Psoas muscle (tissue), 7 donors: ENCODE measurements at regions not wholly inside any gene's neighbourhood (a gene's known extent, or its start where the extent isn't known, plus 50 kb on each side); places are given as distances from the start of the nearest gene placed in this dataset.

ENCODE experiments used
- ATAC-seq, 4 donors: fragments of 200-7000 bp; cut with Tn5 transposase; one replicate each; pipeline ENCODE4 v1.9.1; 2020; ENCODE audit warnings: moderate library complexity in 3 of 4, mild to moderate bottlenecking in 2 of 4
- DNase-seq, 2 donors: peaks; one replicate each; pipeline ENCODE4 v3.0.0-alpha.2; 2020
- H3K27ac ChIP-seq: fragments of 200-600 bp; one replicate; pipeline ENCODE4 v1.8.0; 2022
- H3K27me3 ChIP-seq, 3 donors: fragments of 200-600 bp in 1 of 3; one replicate each; pipeline versions ENCODE4 v1.6.1 to v1.8.0; 2013 to 2022; ENCODE audit warnings: low read length in 2 of 3, mild to moderate bottlenecking in 2 of 3, moderate library complexity in 1 of 3; ENCODE audit not compliant: insufficient read depth in 3 of 3
- H3K36me3 ChIP-seq, 2 donors: fragments of 200-600 bp in 1 of 2; one replicate each; pipeline versions ENCODE4 v1.6.1 to v1.8.0; 2013 to 2022; ENCODE audit warnings: low read depth in 1 of 2, mild to moderate bottlenecking in 1 of 2, moderate library complexity in 1 of 2; ENCODE audit not compliant: insufficient read depth in 1 of 2
- H3K4me1 ChIP-seq: fragments of 200-600 bp; one replicate; pipeline ENCODE4 v1.8.0; 2022
- H3K4me3 ChIP-seq: fragments of 200-600 bp; one replicate; pipeline ENCODE4 v1.8.0; 2022; ENCODE audit warnings: mild to moderate bottlenecking
- H3K9me3 ChIP-seq: fragments of 200-600 bp; one replicate; pipeline ENCODE4 v1.8.0; 2022
- WGBS, 3 donors: extraction: QIAGEN DNeasy Blood & Tissue Kit; methylation state at CpG; one replicate each; pipeline versions ENCODE4 v1.1.6 to v1.1.7; 2013; 5-methylcytosine and 5-hydroxymethylcytosine counted together
- intact Hi-C, 2 donors: fragments of 100-400 bp; cut with DNase I; formaldehyde crosslinking; loops; one replicate each; pipeline versions ENCODE4 v1.11.0 to v1.14.2; 2022
- TF ChIP-seq, protein P1 (sequence below): fragments of 200-600 bp; IDR thresholded peaks from one replicate; pipeline ENCODE4 v1.8.0; 2022; ENCODE audit warnings: antibody characterized with exemption
- donor health status: healthy with polysubstance abuse.
- donor health status: DM: no; HTN: no; CAD: no; lungs with moderate emphysema.
- donor health status: Bipolar disorder and iron deficiency.
- donor health status: healthy.
- donor health status: DM: yes; HTN: yes; CAD: no.
- donor health status: DM: no; HTN: no; CAD: no.
- donor health status: DM: yes; HTN: yes; CAD: no.

DNA sequence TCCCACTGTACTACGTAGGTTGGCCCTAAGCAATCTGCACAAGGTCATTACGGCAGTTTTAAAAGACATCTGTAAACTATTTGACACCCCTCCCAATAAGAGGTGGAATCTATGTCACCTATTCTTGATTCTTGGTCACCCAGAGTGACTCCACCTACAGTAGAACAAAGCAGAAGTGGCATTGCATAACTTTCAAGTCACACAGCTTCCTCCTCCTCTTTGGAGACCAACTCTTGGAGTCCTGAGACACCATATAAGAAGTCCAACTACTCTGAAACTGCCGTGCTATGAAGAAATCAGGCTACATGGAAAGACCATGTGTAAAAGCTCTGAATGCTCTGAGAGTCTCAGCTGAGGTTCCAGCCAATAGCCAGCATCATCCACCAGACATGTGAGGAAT, 253.5 kb upstream of the CDH20 start:
- intact Hi-C loops = no loop called here
- H3K4me3 ChIP-seq = no peak overlapping the region
- WGBS, 3 donors = 79 to 84% (median 81%) methylated on average over 3 of the region's 3 CpGs
- DNase-seq (no peak), ATAC-seq (no peak)
- H3K27ac ChIP-seq = no peak overlapping the region
- no peaks in the 10 kb centered on the region for H3K27me3 ChIP-seq
- TF ChIP-seq, protein P1, sequence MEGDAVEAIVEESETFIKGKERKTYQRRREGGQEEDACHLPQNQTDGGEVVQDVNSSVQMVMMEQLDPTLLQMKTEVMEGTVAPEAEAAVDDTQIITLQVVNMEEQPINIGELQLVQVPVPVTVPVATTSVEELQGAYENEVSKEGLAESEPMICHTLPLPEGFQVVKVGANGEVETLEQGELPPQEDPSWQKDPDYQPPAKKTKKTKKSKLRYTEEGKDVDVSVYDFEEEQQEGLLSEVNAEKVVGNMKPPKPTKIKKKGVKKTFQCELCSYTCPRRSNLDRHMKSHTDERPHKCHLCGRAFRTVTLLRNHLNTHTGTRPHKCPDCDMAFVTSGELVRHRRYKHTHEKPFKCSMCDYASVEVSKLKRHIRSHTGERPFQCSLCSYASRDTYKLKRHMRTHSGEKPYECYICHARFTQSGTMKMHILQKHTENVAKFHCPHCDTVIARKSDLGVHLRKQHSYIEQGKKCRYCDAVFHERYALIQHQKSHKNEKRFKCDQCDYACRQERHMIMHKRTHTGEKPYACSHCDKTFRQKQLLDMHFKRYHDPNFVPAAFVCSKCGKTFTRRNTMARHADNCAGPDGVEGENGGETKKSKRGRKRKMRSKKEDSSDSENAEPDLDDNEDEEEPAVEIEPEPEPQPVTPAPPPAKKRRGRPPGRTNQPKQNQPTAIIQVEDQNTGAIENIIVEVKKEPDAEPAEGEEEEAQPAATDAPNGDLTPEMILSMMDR = no peak
- no peaks in the 10 kb centered on the region for H3K9me3 ChIP-seq
- H3K36me3 ChIP-seq = no peaks in the 10 kb centered on the region
- H3K4me1 ChIP-seq = no peaks in the 10 kb centered on the region

DNA sequence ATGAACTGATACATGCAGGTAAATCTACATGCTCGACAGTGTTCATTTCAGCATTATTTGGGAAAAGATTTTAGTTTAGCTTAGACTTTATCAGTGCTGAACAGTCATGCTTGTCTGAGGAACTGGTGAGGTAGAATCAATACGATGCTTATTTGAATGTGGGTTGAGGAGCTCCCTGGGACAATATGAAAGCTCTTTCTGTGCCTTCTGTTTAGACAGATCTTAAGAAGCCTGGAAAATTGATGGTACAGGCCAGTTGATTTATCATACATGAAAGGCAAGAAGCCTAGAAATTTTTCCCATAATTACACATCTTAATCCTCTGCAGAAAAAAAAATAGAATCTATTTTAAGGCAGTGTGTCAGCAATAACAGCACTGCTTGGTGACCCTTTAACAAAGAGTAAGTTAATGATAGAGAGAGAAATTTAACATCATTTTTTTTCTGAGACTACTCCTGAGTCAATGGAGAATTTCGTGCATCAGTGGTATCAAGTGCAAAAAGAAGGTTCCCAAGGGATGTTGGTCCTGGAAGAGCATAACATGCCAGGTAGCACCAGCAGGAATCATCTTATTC, 252.2 kb upstream of the CDH20 start:
- DNase-seq = no peak
- Histone ChIP-seq H3K36me3 (no peaks in the 10 kb centered on the region), H3K27ac (no peak overlapping the region), H3K27me3 (no peaks in the 10 kb centered on the region), H3K4me1 (no peaks in the 10 kb centered on the region), H3K9me3 (no peaks in the 10 kb centered on the region), H3K4me3 (no peak overlapping the region)
- 72 to 75% (median 74%) methylated on average over 3 of the region's 3 CpGs for WGBS, 3 donors
- ATAC-seq = no peak
- TF ChIP-seq, protein P1 = no peak
- intact Hi-C loops = no loop called here

DNA sequence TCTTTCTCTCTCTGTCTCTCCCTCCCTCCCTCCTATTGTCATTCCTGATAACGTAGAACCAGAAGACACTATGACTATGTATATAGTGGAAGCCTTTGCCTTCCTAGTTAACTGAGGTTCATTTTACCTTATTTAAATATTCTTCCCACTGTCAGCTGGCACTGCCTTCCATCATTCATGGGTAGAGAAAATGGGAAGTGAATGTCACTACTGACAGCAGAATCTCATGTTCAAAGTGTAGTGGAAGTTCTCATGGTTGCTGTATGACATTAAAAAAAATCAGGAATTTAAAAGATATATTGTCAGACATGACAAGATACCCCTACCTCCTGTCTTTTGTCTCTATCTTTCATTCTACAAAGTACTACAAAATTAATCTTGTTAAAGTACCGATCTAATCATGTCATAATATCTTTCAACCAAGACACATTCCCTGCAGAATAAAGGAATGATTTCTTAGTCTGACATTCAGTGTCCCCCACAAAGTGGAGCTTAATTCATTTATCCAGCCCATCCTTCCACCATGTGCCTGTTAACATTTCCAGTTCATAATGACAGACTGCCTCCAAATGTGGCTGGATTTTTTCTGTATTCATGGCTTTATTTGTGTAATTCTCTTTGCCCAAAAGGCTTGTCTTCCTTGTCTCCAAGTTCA, 250.1 kb upstream of the CDH20 start:
- Histone ChIP-seq H3K4me1 (no peaks in the 10 kb centered on the region), H3K27ac (no peak overlapping the region), H3K4me3 (no peak overlapping the region), H3K9me3 (no peaks in the 10 kb centered on the region), H3K36me3 (no peaks in the 10 kb centered on the region), H3K27me3 (no peaks in the 10 kb centered on the region)
- TF ChIP-seq, protein P1 = no peak
- ATAC-seq (no peak), DNase-seq (no peak)
- intact Hi-C loops = no loop called here
- 73 to 86% (median 86%) methylated on average over 2 of the region's 2 CpGs for WGBS, 3 donors

DNA sequence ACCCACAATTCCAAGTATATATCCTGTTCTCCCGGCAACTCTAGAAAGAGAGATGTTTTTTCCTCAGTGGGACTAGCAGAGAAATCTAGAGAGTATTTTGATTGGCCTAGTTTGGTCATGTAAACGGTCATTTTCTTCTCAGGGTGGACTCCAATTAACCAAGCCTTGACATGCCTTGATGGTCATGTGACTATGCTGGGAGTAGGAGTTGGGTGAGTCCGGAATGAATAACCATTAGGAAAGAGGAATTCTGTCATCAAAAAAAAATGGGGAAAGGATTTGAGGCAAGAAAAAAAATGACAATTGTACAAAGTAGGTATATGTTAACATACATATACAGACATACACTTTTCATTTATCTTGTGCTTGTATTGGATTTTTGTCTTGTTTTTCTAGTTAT, 248.2 kb upstream of the CDH20 start:
- no peak overlapping the region for H3K27ac ChIP-seq
- ATAC-seq = no peak
- intact Hi-C loops = no loop called here
- H3K4me3 ChIP-seq = no peak overlapping the region
- H3K9me3 ChIP-seq = no peaks in the 10 kb centered on the region
- no peaks in the 10 kb centered on the region for H3K36me3 ChIP-seq
- 75 to 82% (median 81%) methylated on average over 3 of the region's 3 CpGs for WGBS, 3 donors
- TF ChIP-seq, protein P1 = no peak
- DNase-seq = no peak
- H3K4me1 ChIP-seq = no peaks in the 10 kb centered on the region
- no peaks in the 10 kb centered on the region for H3K27me3 ChIP-seq

DNA sequence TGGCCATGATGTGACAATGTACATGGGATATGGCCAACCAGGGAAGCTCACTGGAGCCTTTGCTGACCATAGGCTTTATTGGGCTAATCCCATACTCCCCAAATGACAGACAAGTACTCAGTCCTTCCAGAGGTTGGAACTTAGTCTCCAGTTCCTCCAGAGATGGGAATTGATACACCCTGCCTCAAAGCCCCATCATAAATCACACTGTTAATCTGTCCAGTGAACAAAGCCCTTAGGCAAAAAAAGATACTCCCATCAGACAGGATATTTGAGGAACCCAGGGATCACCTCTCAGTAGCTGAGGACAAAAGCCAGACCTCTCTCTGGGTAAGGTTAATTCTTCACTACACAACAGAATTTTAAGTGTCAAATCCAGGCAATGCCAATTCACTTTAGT, 247.5 kb upstream of the CDH20 start:
- ATAC-seq (no peak), DNase-seq (no peak)
- H3K9me3 ChIP-seq = no peaks in the 10 kb centered on the region
- no peaks in the 10 kb centered on the region for H3K4me1 ChIP-seq
- TF ChIP-seq, protein P1 = no peak
- intact Hi-C loops = no loop called here
- H3K27me3 ChIP-seq = no peaks in the 10 kb centered on the region
- H3K4me3 ChIP-seq = no peak overlapping the region
- no peak overlapping the region for H3K27ac ChIP-seq
- no peaks in the 10 kb centered on the region for H3K36me3 ChIP-seq
